HepG2 (cell line): ENCODE measurements at regions not wholly inside any gene's neighbourhood (a gene's known extent, or its start where the extent isn't known, plus 50 kb on each side); places are given as distances from the start of the nearest gene placed in this dataset.

Experiments used
- ATAC-seq: fragments of 200-7000 bp; cut with Tn5 transposase; 3 replicates; pipeline ENCODE4 v1.9.1; 2020; ENCODE audit warnings: mild to moderate bottlenecking, moderate library complexity
- BruUV-seq: library from RNA; stranded (reverse); fragments of 400-500 nt; replicated peaks from 2 replicates; lab custom pipeline; 2021; lab: Mats Ljungman, UMichigan
- CTCF ChIA-PET: fragments of 300-600 bp; formaldehyde crosslinking; extraction: SDS; loops from one replicate; lab custom pipeline; 2021; ENCODE audit warnings: low total read pairs, inconsistent platforms, low intra/inter-chr PET ratio; lab: Yijun Ruan, JAX
- POLR2A ChIA-PET: fragments of 350-600 bp; sonication (Branson Sonifier 250); formaldehyde crosslinking; loops from one replicate; lab custom pipeline; 2020; ENCODE audit warnings: antibody characterized with exemption, inconsistent platforms; lab: Yijun Ruan, JAX
- DNase-seq: peaks from one replicate; pipeline ENCODE4 v3.0.0-alpha.2; 2015; ENCODE audit warnings: low spot score
- FAIRE-seq: peaks from 3 replicates; lab custom pipeline; 2011; peaks lifted over from hg19 to GRCh38; lab: Jason Lieb, UNC
- H2AFZ ChIP-seq: one replicate; pipeline ENCODE4 v1.6.1; 2011; ENCODE audit warnings: low read length, inconsistent platforms
- H3K27ac ChIP-seq: fragments of 300-600 bp; 3 replicates; pipeline ENCODE4 v1.8.0; 2011; ENCODE audit warnings: mixed run types, mild to moderate bottlenecking, mixed read lengths, low read length, inconsistent platforms; ENCODE audit not compliant: insufficient read depth; ENCODE audit errors: extremely low read length
- H3K27me3 ChIP-seq, 2 experiments: fragments of 200-600 bp in 1 of 2; 2 replicates in 1 of 2; 3 replicates in 1 of 2; pipeline versions ENCODE4 v1.6.0 to v1.8.0; 2011; ENCODE audit warnings: low read length in 2 of 2, mild to moderate bottlenecking in 2 of 2, moderate library complexity in 2 of 2, inconsistent platforms in 1 of 2; ENCODE audit not compliant: insufficient read depth in 2 of 2, control insufficient read depth in 1 of 2
- H3K36me3 ChIP-seq, 2 experiments: fragments of 200-600 bp in 1 of 2; replicated peaks in 1 of 2; 2 replicates in 1 of 2; 3 replicates in 1 of 2; pipeline versions ENCODE4 v1.5.1 to v1.8.0; 2011; ENCODE audit warnings: low read length in 2 of 2, inconsistent platforms in 1 of 2; ENCODE audit not compliant: insufficient read depth in 2 of 2, control insufficient read depth in 1 of 2
- H3K4me1 ChIP-seq: 2 replicates; pipeline ENCODE4 v1.5.1; 2012; ENCODE audit warnings: low read length, inconsistent platforms; ENCODE audit not compliant: insufficient read depth
- H3K4me2 ChIP-seq: 2 replicates; pipeline ENCODE4 v1.6.0; 2011; ENCODE audit warnings: low read depth, low read length, inconsistent platforms
- H3K4me3 ChIP-seq, 3 experiments: fragments of 200-600 bp in 1 of 3; sonication (generic), shearing (Covaris generic) in 1 of 3; replicated peaks in 1 of 3; 2 replicates each; pipeline ENCODE4 v1.5.1; 2011 to 2016; ENCODE audit warnings: low read length in 3 of 3, inconsistent platforms in 2 of 3, low read depth in 2 of 3, mild to moderate bottlenecking in 2 of 3, control low read depth in 1 of 3, mixed read lengths in 1 of 3; ENCODE audit not compliant: insufficient read depth in 1 of 3
- H3K79me2 ChIP-seq: one replicate; pipeline ENCODE4 v1.6.1; 2011; ENCODE audit warnings: low read length, inconsistent platforms; ENCODE audit not compliant: insufficient read depth
- H3K9ac ChIP-seq: 2 replicates; pipeline ENCODE4 v1.6.0; 2011; ENCODE audit warnings: mild to moderate bottlenecking, low read depth, low read length, inconsistent platforms; ENCODE audit not compliant: insufficient read depth
- H3K9me3 ChIP-seq: 2 replicates; pipeline ENCODE4 v1.5.1; 2012; ENCODE audit warnings: mild to moderate bottlenecking, low read length
- H4K20me1 ChIP-seq: 2 replicates; pipeline ENCODE4 v1.6.0; 2011; ENCODE audit warnings: inconsistent platforms, mild to moderate bottlenecking, low read length, moderate library complexity; ENCODE audit not compliant: insufficient read depth
- FOXO1 ChIP-seq: sonication (generic); formaldehyde crosslinking; IDR thresholded peaks from 2 replicates; pipeline ENCODE4 v1.4.0; 2020; ENCODE audit warnings: missing genetic modification reagents
- YY1 ChIP-seq: IDR thresholded peaks from 2 replicates; pipeline ENCODE4 v1.6.1; 2011; ENCODE audit warnings: low read length, low read depth, moderate library complexity, mild to moderate bottlenecking; ENCODE audit not compliant: insufficient read depth, insufficient replicate concordance
- ZBTB1 ChIP-seq: sonication (generic); formaldehyde crosslinking; IDR thresholded peaks from 2 replicates; pipeline ENCODE4 v1.4.0; 2020; ENCODE audit warnings: missing genetic modification reagents, borderline replicate concordance
- ZBTB7A ChIP-seq: sonication (generic); formaldehyde crosslinking; IDR thresholded peaks from 2 replicates; pipeline ENCODE4 v1.8.0; 2022; ENCODE audit warnings: mild to moderate bottlenecking, missing genetic modification reagents
- ZNF251 ChIP-seq: sonication (generic); formaldehyde crosslinking; IDR thresholded peaks from 2 replicates; pipeline ENCODE4 v1.9.0; 2021; ENCODE audit warnings: mild to moderate bottlenecking, missing genetic modification reagents
- ZNF563 ChIP-seq: sonication (generic); formaldehyde crosslinking; IDR thresholded peaks from 2 replicates; pipeline ENCODE4 v1.8.0; 2022; ENCODE audit warnings: mild to moderate bottlenecking, moderate library complexity, missing genetic modification reagents
- ZNF564 ChIP-seq: sonication (generic); formaldehyde crosslinking; IDR thresholded peaks from 2 replicates; pipeline ENCODE4 v1.8.1; 2023; ENCODE audit warnings: mild to moderate bottlenecking, missing genetic modification reagents
- ZNF616 ChIP-seq: sonication (generic); formaldehyde crosslinking; IDR thresholded peaks from 2 replicates; pipeline ENCODE4 v1.5.0; 2020; ENCODE audit warnings: low read depth, mild to moderate bottlenecking, missing genetic modification reagents
- WGBS: methylation state at CpG from one replicate; pipeline ENCODE4 v1.1.6; 2017; ENCODE audit warnings: low lambda C conversion rate; 5-methylcytosine and 5-hydroxymethylcytosine counted together
- in situ Hi-C: cut with HindIII; loops from 2 replicates; pipeline ENCODE4 v1.10.0; 2017; ENCODE audit warnings: low pct_unique_long_range_greater_than_20kb; ENCODE audit not compliant: extremely low pct_ligation_motif_present
- intact Hi-C: fragments of 100-400 bp; cut with micrococcal nuclease; formaldehyde crosslinking; loops from one replicate; pipeline ENCODE4 v1.10.0; 2022; ENCODE audit not compliant: unreplicated experiment
- TF ChIP-seq, protein P1 (sequence below): sonication (generic); formaldehyde crosslinking; IDR thresholded peaks from 2 replicates; pipeline ENCODE4 v1.9.0; 2021; ENCODE audit warnings: missing genetic modification reagents, mild to moderate bottlenecking, borderline replicate concordance
- TF ChIP-seq, protein P2 (sequence below): sonication (generic); formaldehyde crosslinking; IDR thresholded peaks from 2 replicates; pipeline ENCODE4 v1.4.0; 2020; ENCODE audit warnings: missing genetic modification reagents, low read depth, mild to moderate bottlenecking, borderline replicate concordance

DNA sequence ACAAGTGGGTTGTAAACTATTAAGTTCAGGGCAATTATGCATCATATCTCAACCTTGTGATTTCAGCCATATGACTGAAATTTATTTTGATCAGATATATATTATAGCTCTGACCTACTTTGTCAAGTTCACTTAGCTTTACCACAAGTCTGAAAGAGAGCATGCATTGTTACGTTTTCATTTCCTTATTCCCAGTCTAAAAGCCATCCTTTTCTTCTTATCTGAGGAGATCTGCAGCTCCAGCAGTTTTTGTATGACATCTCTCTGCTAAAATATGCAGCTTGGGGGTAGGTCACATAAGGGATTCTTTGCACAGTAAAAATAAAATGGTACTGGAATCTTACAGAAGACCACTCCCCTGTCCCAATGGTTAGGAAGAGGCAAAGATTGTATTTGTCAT, 1682.8 kb upstream of the FLRT2 start (continued):
- TF ChIP-seq, protein P1, sequence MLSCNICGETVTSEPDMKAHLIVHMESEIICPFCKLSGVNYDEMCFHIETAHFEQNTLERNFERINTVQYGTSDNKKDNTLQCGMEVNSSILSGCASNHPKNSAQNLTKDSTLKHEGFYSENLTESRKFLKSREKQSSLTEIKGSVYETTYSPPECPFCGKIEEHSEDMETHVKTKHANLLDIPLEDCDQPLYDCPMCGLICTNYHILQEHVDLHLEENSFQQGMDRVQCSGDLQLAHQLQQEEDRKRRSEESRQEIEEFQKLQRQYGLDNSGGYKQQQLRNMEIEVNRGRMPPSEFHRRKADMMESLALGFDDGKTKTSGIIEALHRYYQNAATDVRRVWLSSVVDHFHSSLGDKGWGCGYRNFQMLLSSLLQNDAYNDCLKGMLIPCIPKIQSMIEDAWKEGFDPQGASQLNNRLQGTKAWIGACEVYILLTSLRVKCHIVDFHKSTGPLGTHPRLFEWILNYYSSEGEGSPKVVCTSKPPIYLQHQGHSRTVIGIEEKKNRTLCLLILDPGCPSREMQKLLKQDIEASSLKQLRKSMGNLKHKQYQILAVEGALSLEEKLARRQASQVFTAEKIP (CRISPR knock-in tag), result no peak
- TF ChIP-seq ZNF251 (no peak), ZNF564 (CRISPR knock-in tag) (no peak), ZNF563 (no peak), ZNF616 (CRISPR knock-in tag) (no peak)

DNA sequence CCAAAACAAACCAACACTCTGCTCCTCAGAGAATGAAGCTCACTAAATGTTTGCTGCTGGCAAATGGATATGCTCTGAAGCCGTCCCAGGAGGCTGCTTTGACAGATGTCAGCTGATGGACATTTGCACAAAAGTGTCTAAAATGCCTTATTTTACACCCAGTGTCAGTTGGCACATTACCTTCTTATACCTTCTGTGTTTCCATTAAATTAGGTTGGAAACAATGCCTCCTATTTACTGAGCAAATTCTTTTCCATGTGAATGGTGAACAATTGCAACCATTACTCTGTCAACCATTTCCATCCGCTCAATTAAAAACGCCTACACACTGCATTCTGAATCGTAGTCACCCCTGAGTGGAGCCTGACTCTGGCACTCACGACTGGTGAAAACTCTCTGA, 1679.9 kb upstream of the FLRT2 start:
- 22% methylated on average over 5 of the region's 5 CpGs for WGBS
- Histone ChIP-seq H3K27ac (no peak overlapping the region), H3K4me2 (no peak overlapping the region), H3K27me3 (no peaks in the 10 kb centered on the region), H3K9me3 (peaks cover 75% of the 10 kb centered on the region), H3K4me1 (no peaks in the 10 kb centered on the region), H2AFZ (no peak overlapping the region), H3K9ac (no peak overlapping the region), H3K79me2 (no peaks in the 10 kb centered on the region), H3K36me3 (no peaks in the 10 kb centered on the region), H3K4me3 (no peak overlapping the region), H4K20me1 (no peaks in the 10 kb centered on the region)
- no peak for DNase-seq
- CTCF ChIA-PET, result no interaction called here
- no TSS peak for BruUV-seq
- intact Hi-C loops, result loop anchor here (5.0 kb wide), 1 partner anchor 943 kb away; no protein-coding TSS in a partner anchor
- no peak for FAIRE-seq
- no peak for TF ChIP-seq FOXO1 (CRISPR knock-in tag)
- TF ChIP-seq, protein P2, sequence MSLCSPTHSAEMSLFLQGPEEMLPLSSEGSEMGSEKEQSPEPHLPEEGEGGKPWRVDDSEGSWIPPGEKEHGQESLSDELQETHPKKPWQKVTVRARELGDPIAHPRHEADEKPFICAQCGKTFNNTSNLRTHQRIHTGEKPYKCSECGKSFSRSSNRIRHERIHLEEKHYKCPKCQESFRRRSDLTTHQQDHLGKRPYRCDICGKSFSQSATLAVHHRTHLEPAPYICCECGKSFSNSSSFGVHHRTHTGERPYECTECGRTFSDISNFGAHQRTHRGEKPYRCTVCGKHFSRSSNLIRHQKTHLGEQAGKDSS (CRISPR knock-in tag), result no peak
- no peak for TF ChIP-seq YY1
- TF ChIP-seq ZBTB1 (CRISPR knock-in tag), result no peak
- TF ChIP-seq ZBTB7A (CRISPR knock-in tag), result no peak
- no peak for ATAC-seq
- POLR2A ChIA-PET, result no interaction called here
- in situ Hi-C loops, result no loop called here
